HG03039 (cell line): ENCODE measurements at regions not wholly inside any gene's neighbourhood (a gene's known extent, or its start where the extent isn't known, plus 50 kb on each side); places are given as distances from the start of the nearest gene placed in this dataset.

Experiments used
- ATAC-seq: cut with Tn5 transposase; IDR thresholded peaks from one replicate; pipeline ENCODE4 v1.9.1; 2021; ENCODE audit warnings: mild to moderate bottlenecking, moderate library complexity; ENCODE audit not compliant: unreplicated experiment

DNA sequence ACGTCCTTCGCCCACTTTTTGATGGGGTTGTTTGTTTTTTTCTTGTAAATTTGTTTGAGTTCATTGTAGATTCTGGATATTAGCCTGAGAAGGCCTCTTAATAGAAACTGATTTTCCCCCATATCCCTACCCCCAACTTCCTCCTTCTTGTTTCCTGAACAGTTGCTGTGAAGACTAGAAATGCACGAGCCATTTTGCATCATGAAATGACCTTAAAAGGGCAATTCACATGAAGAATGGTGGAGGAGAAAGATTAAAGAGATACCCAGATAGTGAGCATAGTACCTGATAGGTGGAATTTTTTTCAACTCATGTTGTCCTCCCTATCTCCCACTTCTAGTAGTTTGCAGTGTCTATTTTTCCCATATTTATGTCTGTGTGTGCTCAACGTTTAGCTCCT, 55.2 kb upstream of the KCNH8 start:
- no peak for ATAC-seq

DNA sequence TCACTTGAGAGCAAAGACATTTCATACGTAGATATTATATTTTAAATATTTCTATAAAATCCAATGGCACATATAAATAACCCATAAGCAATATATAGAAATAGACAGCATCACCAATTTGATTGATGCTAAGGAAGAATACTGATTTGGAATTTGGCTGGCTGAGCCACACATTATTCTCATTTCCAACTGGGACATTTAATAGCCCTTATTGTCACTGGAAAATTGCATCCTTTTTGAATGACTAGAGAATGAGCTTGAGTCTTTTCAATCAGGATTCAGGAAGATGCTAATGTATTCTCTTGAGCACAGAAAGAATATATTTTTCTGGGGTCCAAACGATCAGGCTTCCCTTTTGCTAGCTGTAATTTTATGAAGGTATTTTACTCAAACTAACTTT, 70.9 kb upstream of the KCNH8 start:
- no peak for ATAC-seq

DNA sequence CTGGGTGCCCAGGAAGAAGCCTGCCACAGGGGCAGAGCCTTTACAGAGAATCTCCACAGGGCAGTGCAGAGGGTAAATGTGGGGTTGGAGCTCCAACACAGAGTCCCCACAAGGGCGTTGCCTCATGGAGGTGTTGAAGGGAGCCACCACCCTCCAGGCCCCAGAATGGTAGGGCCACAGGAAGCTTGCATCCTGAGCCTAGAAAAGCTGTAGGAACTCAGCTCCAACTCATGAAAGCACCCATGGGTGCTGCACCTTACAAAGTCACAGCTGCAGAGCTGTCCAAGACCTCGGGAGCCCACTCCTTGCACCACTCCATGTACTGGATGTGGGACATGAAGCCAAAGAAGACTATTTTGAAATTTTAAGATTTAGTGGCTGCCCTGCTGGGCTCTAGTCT, 73.3 kb upstream of the KCNH8 start:
- no peak for ATAC-seq

DNA sequence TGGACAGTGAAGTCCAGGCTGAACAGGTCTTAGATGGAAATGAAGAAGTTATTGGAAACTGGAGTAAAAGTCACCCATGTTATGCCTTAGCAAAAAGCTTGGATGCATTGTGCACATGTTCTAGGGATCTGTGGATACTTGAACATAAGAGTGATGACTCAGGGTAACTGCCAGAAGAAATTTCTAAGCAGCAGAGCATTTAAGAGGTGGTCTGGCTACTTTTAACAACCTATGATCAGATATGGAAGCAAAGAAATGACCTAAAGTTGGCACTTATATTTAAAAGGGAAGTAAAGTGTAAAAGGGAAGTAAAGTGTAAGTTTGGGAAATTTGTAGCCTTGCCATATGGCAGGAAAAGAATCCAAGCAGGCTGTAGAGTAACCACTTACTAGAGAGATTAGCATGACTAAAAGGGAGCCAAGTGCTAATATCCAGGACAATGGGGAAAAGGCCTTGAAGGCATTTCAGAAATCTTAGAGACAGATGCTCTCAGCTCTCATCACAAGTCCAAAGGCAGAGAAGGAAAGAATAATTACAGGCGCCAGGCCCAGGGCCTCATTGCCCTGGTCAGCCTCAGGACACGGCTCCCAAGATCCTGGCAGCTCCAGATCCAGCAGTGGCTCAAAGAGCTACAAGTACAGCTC, 73.9 kb upstream of the KCNH8 start:
- no peak for ATAC-seq

DNA sequence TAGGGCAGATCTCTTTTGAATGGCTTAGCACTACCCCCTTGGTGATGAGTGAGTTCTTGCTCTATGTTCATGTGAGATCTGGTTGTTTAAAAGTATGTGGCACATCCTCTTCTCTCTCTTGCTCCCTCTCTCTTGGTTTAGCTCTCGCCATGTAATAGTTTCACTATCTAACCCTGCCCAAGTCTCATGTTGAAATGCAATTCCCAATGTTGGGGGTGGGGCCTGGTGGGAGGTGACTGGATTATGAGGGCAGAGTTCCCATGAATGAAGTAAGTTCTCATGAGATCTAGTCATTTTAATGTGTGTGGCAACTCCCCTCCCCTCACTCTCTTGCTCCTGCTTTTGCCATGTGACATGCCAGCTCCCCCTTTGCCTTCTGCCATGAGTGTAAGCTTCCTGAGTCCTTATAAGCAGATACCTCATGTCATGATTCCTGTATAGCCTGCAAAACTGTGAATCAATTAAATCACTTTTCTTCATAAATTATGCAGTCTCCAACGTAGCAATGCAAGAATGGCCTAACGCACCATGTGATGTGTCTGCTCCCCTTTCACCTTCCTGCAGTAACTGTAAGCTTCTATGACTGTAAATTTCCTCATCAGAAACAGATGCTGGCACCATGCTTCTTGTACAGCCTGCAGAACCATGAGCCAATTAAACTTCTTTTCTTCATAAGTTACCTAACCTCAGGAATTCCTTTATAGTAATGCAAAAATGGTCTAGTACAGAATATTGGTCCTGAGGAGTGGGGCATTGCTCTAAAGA, 74.8 kb upstream of the KCNH8 start:
- ATAC-seq: no peak

DNA sequence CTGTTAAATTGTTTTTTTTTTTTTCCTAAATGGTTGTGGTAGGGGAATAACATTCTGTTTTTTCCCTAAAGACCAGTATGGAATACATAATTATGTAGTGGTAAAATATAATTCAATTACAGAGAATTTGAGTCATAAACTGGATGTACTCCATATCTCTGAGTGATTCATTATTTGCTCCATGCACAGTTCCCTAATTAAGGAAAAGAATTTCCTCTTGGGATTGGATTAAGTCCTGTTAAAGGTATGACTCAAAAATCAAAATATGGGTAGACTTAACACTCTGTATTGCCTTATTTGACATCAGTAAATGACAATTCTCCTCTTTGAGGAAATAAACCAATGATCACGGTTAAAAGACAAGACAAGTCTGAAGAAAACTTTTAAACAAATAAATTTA, 78.0 kb upstream of the KCNH8 start:
- ATAC-seq: no peak

DNA sequence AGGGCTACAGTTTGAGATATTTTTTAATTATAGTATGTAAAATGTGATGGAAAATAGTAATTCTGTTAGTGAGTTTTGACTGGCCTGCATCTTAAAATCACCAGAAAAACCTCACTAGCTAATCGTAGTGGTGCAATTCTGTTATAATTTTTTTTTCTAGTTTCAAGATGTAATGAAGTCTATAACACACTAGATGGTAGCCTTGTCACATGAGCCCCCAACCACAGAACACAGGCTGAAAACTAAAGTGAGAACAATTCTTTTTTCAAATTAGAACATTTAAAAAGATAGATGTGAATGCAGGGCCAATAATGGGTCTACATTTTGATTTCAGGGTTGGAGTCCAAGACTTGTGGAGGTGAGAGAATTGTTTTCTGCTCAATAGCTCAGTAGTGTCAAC, 83.3 kb upstream of the KCNH8 start:
- no peak for ATAC-seq

DNA sequence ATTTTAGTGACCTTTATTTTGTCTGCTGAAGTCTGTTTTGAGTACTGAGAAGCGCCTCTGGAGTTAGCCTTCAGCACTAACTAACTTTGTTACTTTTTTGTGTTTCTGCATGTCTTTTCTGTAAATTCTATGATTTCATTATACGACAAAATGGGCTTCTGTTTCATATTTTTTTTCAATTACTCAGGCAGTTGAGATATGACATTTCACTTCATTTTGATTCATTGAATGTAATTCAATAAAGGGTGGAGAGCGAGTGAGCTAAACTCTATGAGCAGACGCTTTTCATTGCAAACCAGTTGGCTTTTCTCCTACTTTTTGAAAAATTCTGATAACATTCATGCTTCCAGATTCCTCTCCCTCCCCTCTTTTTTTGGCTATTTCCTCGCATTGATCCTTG, 84.4 kb upstream of the KCNH8 start:
- ATAC-seq: no peak

DNA sequence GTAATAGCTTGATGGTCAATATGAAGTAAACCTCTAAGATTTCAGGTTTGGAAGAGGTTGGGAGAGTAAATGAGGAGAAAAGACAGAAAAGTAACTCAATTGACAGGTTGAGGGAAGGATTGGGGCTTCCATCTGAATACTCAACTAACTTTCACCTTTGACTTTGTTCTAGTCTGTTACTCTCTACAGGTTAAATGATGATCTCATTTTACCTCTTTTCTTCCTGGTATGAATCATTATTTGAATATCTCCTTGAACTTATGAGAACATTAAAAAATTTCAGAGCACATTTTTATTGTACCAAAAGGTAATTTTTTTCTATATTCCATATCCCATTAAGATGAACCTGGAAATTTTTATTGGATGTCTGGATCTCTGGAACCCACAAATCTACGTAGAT, 87.9 kb upstream of the KCNH8 start:
- ATAC-seq: no peak

DNA sequence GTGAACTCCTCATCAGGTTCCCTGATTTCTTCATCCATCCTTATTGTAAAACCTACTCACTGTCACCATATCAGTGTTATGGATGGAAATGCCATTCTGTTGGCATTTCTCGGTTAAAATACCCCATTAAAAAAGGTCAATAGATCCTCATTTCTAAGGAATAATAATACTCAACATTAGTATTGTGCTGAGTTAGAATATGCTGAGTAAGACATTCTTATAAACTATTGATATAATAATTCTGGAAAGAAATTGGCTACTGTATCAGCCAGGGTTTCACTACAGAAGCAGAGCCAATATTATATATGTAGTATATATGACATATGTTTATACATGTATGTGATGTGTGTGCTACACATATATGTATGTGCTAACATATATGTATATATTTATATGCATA, 95.4 kb upstream of the KCNH8 start:
- no peak for ATAC-seq

DNA sequence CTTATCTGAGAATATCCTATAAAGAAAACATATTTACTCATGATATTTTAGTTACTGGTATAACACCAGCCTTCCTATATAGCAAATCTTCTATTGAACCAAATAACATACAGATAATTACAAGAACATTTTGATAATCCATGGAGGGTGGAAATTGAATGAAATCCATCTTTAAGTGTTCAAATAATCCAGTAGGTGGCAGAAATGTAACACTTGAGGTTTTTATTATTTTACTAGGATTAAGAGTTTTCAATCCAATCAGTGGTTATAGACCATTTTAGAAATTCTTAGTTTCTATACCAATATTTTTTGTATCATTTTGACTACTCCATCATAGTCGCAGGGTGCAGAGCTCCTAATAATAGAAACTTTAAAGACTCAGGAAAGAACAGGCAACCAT, 101.9 kb upstream of the KCNH8 start:
- no peak for ATAC-seq

DNA sequence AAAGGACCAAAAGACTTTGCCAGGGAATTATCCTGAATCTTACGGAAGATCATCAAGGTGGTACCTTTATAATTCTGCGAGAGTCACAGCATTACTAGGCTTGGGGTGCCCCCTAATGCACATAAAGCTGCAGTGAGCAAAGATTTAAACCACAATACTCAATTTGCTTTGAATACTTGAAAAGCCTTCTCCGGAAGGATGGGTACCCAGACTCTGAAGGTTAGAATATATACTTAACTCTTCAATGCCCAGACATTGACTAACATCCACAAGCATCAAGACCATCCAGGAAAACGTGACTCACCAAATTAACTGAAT, 117.8 kb upstream of the KCNH8 start:
- ATAC-seq: no peak

DNA sequence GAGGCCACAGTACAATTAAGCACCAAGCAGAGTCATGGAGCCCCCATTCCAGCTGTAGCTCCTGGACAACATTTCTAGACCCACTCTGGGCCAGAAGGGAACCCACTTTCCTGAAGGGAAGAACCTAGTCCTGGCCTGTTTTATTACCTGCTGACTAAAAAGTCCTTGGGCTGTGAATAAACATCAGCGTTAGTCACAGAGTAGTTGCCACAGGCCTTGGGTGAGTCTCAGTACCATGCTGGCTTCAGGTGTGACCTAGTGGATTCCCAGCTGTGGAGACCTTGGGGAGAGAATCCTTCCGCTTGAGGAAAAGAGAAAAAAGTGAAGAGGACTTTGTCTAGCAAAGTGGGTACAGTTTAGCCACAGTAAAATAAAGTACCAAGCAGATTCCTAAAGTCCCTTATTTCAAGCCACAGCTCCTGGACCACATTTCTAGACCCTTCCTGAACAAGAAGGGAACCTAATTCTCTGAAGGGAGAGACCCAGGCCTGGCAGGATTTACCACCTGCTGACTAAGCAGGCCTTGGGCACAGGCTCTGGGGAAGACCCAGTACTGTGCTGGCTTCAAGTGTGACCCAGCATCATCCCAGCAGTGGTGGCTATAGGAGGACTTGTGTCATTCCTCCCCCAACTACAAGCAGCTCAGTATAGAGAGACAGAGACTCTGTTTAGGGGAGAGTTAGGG, 118.3 kb upstream of the KCNH8 start:
- no peak for ATAC-seq

DNA sequence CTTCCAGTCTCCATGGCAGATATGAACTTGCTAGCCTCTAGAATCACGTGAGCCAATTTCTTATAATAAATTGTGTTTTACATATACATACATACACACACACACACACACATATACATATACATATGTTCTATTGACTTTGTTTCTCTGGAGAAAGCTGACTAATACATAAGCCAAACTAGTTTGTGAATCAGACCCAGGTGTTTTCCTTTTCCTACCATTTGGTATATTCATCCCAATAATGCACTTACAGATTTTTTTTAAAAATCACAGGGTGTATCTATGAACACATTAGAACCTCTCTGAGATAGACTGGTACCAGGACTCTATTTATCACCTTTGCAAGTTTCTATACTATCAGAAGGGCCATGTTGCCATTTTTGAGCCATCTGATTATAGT, 122.9 kb upstream of the KCNH8 start:
- ATAC-seq: no peak

DNA sequence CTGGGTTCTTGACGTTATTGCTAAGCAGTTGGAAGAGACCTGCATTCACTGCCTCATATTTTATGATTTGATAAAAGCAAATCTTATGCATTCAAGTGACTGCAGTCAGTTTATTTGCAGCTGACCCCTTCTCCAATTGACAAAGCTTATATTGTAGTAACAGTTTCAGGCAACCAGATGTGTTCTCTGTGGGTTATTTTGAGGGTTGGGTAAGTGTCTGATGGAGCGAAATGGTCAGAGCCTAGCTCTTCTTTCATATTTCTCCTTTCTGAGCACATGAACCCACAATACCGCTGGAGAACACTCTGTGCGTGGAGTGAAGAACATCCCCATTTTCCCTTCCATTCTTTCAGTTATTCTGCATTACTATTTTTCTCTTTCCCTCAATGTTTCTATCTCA, 125.8 kb upstream of the KCNH8 start:
- no peak for ATAC-seq

DNA sequence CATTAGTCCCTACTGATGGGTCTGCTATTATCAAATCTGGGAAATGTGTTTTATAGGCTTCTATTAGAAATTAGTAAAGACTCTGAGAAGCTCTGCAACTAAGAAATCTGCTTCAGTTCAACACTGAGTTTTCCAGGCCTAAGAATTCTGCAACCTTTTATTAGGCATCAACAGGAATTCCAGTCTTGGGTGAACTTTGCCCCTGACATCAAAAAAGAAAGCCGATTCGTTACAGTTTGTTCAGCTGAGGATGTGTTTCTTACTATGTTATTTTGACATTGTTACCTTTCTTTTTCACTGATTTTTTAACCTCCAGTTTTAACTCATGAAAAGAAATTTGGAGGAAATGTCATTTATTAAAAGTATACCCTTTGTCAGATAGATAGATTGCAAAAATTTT, 131.5 kb upstream of the KCNH8 start:
- ATAC-seq: no peak

DNA sequence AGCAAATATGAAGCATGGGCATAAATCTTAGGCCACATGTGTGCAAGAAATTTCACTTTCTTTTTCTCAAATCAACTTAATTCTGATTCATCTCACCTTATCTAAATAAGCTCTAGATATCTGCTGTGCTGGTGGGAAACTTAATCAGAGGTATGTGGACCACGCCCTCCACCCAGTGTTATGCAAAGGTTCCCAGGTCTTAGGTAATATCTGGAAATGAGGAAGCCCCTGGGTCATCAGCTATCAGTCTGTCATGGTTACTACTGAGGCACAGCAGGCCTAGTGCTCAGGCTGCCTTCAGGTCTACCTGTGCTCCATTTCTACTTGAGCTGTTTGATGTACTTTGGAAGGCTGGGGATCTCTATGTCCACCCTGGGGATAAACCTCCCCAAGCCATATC, 134.4 kb upstream of the KCNH8 start:
- ATAC-seq: no peak

DNA sequence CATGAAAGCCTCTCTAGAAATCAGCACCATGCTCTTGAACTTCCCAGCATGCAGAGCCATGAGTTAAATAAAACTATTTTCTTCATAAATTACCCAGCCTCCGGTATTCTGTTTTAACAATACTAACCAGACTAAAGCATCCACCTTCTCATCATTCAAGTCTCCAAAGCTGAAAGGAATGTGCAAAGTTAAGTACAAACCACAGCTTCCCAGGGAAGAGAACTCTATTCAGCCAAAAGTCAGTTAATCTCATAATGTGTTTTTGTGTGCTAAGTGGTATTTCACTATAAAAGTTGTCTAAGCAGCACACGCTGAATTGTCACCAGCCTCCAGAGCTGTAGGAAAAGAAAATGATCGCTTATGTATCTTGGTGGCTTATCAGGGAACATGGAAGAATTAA, 135.5 kb upstream of the KCNH8 start:
- no peak for ATAC-seq

DNA sequence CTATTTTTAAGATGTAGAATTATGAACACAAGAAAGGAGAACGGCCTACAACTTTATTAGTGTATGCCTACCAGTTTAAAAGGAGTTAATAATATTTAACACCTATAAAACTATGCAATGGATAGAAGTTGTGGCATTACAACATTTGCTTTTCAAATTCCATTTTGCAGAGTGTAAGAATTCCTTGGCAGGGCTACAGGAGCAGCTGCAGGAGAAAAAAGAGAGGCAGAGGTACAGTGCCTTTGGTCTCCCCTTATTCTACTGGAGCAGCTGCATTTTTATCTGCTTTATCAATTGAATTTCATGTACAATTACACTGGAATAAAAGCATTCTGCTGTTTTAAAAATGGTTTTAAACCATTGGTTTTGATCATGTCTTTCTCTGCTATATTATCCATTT, 145.7 kb upstream of the KCNH8 start:
- ATAC-seq: no peak

DNA sequence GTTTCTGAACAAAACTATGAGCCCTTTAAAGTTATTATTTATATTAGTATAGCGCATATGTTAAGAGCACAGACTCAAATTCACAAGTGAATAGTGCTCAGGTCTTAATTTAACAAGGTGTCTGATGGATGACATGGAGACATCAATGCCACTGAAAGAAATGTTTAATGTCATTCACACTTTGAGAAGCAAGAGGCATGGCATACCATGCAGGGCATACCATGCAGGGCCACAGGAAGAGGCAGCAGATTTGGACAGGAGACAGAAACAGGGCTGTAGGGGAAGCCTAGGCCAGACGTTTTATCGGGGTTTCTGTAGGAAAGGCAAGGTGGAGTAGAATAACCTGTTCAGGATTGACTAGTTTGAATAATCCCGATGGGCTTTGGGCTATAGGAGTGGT, 150.2 kb upstream of the KCNH8 start:
- ATAC-seq: no peak

DNA sequence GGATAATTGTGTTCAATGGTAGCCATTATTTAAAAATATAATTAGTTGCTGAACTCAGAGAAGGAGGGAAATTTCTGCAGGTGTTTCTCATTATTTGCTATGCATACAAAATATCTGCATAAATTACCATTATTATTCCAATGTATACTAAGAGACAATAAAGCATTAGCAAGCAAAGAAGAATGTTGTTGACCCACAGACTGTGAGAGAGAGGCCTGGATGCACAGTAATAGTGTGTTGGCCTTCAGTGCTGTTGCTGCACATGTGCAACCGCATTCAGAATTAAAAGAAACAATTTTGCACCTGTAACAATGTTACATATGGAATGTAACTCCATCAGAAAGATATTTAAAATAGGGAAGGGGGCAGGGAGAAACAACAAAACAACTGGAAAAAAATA, 155.6 kb upstream of the KCNH8 start:
- ATAC-seq: no peak

DNA sequence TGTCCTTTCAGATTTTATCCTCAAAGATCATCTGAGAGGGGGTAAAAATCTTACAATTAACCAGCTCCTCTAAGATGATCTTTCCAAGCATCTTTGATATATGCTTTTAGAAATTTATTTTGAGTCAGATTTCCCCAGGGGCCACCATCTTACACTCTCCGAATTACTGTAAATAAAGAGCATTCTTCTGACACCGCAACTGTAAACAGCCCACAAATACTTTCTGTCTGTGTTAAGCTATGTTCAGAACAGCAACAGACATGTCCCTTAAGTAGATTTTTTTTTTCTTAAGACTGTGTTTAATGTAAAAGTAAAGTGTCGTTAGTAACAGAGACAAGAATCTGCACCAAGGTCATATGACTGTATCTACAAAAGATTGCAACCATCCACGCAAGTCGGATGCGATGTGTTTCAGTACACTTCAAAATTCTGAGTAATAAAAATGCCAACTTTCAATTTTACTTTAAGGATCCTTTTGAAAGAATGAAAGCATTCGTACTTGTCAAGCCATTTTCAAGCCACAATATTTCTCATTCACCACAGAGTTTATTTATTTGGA, 159.0 kb upstream of the KCNH8 start:
- ATAC-seq: no peak
